ENCODE measurements at regions not wholly inside any gene's neighbourhood (a gene's known extent, or its start where the extent isn't known, plus 50 kb on each side); places are given as distances from the start of the nearest gene placed in this dataset.

- intact Hi-C loops (cut with DNase I, micrococcal nuclease): no loop called here
- ChIA-PET POLR2A (no interaction called here), CTCF (no interaction called here)
- H3K9me3 ChIP-seq (ENCODE audit: control insufficient read depth in 1 of 2, insufficient read depth in 1 of 2, low read length in 2 of 2): no peaks in the 10 kb centered on the region
- TF ChIP-seq, protein P1, sequence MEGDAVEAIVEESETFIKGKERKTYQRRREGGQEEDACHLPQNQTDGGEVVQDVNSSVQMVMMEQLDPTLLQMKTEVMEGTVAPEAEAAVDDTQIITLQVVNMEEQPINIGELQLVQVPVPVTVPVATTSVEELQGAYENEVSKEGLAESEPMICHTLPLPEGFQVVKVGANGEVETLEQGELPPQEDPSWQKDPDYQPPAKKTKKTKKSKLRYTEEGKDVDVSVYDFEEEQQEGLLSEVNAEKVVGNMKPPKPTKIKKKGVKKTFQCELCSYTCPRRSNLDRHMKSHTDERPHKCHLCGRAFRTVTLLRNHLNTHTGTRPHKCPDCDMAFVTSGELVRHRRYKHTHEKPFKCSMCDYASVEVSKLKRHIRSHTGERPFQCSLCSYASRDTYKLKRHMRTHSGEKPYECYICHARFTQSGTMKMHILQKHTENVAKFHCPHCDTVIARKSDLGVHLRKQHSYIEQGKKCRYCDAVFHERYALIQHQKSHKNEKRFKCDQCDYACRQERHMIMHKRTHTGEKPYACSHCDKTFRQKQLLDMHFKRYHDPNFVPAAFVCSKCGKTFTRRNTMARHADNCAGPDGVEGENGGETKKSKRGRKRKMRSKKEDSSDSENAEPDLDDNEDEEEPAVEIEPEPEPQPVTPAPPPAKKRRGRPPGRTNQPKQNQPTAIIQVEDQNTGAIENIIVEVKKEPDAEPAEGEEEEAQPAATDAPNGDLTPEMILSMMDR (IDR thresholded peaks at IDR 0.05): no peak
- H3K4me1 Mint-ChIP-seq (ENCODE audit: low read depth): no peaks in the 10 kb centered on the region
- no peaks in the 10 kb centered on the region for H3K27me3 Mint-ChIP-seq
- H3K27ac ChIP-seq (ENCODE audit: low read depth in 1 of 2, low read length in 2 of 2): no peak overlapping the region
- no peak overlapping the region for H3K4me3 ChIP-seq (ENCODE audit: low read length)
- no peaks in the 10 kb centered on the region for H3K27me3 ChIP-seq (ENCODE audit: control insufficient read depth in 1 of 2, insufficient read depth in 2 of 2, low read length in 2 of 2)
- no peak for ATAC-seq (ENCODE audit: poor library complexity)
- H3K4me3 Mint-ChIP-seq: no peak overlapping the region
- no peaks in the 10 kb centered on the region for H3K36me3 ChIP-seq (ENCODE audit: insufficient read depth, low read length)
- no peaks in the 10 kb centered on the region for H3K9me3 Mint-ChIP-seq
- H3K36me3 Mint-ChIP-seq (ENCODE audit: low read depth): no peaks in the 10 kb centered on the region
- no peak overlapping the region for H3K27ac Mint-ChIP-seq
- no peak for DNase-seq
- H3K4me1 ChIP-seq (ENCODE audit: insufficient read depth, low read length): no peaks in the 10 kb centered on the region
These were observed 345.2 kb downstream of the KLHL13 start for GRCh38 chrX:117771384-117771783.

DNA sequence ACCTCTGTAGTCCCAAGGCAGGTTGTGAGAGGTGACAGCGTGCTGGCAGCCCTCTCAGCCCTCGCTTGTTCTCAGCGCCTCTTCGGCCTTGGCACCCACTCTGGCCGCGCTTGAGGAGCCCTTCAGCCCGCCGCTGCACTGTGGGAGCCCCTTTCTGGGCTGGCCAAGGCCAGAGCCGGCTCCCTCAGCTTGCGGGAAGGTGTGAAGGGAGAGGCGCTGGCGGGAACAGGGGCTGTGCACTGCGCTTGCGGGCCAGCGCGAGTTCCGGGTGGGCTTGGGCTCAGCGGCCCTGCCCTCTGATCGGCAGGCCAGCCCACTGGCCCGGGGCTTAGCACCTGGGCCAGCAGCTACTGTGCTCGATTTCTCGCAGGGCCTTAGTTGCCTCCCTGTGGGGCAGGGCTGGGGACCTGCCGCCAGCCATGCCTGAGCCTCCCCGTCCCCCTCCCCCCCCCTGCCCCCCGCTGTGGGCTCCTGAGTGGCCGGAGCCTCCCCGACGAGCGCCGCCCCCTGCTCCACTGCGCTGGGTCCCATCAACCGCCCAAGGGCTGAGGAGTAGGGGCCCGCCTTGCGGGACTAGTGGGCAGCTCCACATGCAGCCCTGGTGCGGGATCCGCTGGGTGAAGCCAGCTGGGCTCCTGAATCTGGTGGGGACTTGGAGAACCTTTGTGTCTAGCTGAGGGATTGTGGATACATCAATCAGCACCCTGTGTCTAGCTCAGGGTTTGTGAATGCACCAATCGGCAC, 347.6 kb downstream of the KLHL13 start:
- ChIA-PET CTCF (no interaction called here), POLR2A (no interaction called here)
- Histone ChIP-seq H3K36me3 (ENCODE audit: insufficient read depth, low read length) (no peaks in the 10 kb centered on the region), H3K9me3 (ENCODE audit: control insufficient read depth in 1 of 2, insufficient read depth in 1 of 2, low read length in 2 of 2) (no peaks in the 10 kb centered on the region), H3K4me1 (ENCODE audit: insufficient read depth, low read length) (no peaks in the 10 kb centered on the region), H3K4me3 (ENCODE audit: low read length) (no peak overlapping the region), H3K27ac (ENCODE audit: low read depth in 1 of 2, low read length in 2 of 2) (no peak overlapping the region), H3K27me3 (ENCODE audit: control insufficient read depth in 1 of 2, insufficient read depth in 2 of 2, low read length in 2 of 2) (no peaks in the 10 kb centered on the region)
- no peaks in the 10 kb centered on the region for H3K9me3 Mint-ChIP-seq
- H3K27me3 Mint-ChIP-seq: no peaks in the 10 kb centered on the region
- no peak for ATAC-seq (ENCODE audit: poor library complexity)
- no peak overlapping the region for H3K4me3 Mint-ChIP-seq
- TF ChIP-seq, protein P1 (IDR thresholded peaks at IDR 0.05): no peak
- intact Hi-C loops (cut with DNase I, micrococcal nuclease): no loop called here
- no peak overlapping the region for H3K27ac Mint-ChIP-seq
- no peaks in the 10 kb centered on the region for H3K36me3 Mint-ChIP-seq (ENCODE audit: low read depth)
- no peak for DNase-seq
- no peaks in the 10 kb centered on the region for H3K4me1 Mint-ChIP-seq (ENCODE audit: low read depth)

DNA sequence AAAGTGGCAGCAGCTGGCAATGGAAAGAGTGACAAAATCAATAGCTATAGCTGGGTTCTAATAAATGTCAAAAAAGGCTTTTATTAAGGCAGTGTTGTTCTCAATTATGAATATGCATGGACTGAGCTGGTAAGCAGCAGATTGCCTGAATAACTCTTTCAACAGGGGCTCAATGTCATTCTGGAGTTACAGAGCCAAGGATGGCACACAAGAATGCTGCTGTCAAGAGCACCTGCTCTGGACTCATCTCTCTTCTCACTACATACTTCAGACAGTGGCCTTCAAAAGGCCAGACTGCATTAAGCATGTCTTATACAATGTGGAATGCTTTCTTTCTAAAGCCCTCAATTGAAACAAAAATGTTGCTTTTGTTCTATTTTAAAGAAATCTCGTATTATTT, 351.4 kb downstream of the KLHL13 start:
- Histone ChIP-seq H3K4me1 (ENCODE audit: insufficient read depth, low read length) (no peaks in the 10 kb centered on the region), H3K27ac (ENCODE audit: low read depth in 1 of 2, low read length in 2 of 2) (no peak overlapping the region), H3K36me3 (ENCODE audit: insufficient read depth, low read length) (no peaks in the 10 kb centered on the region), H3K4me3 (ENCODE audit: low read length) (no peak overlapping the region), H3K27me3 (ENCODE audit: control insufficient read depth in 1 of 2, insufficient read depth in 2 of 2, low read length in 2 of 2) (no peaks in the 10 kb centered on the region), H3K9me3 (ENCODE audit: control insufficient read depth in 1 of 2, insufficient read depth in 1 of 2, low read length in 2 of 2) (peaks cover 0 to 6% of the 10 kb centered on the region in 2 experiments)
- ATAC-seq (ENCODE audit: poor library complexity): no peak
- Mint-ChIP-seq H3K27me3 (no peaks in the 10 kb centered on the region), H3K4me3 (no peak overlapping the region), H3K4me1 (ENCODE audit: low read depth) (no peaks in the 10 kb centered on the region), H3K27ac (no peak overlapping the region), H3K36me3 (ENCODE audit: low read depth) (no peaks in the 10 kb centered on the region), H3K9me3 (no peaks in the 10 kb centered on the region)
- DNase-seq: no peak
- ChIA-PET POLR2A (interaction anchor here (0.6 kb wide), 1 partner anchor 465 kb away, joined by 3 read pairs; no protein-coding TSS in a partner anchor), CTCF (no interaction called here)
- TF ChIP-seq, protein P1 (IDR thresholded peaks at IDR 0.05): no peak
- intact Hi-C loops (cut with DNase I, micrococcal nuclease): no loop called here

Measured in CD4-positive, alpha-beta T cell (primary cell).